ENCODE measurements at regions not wholly inside any gene's neighbourhood (a gene's known extent, or its start where the extent isn't known, plus 50 kb on each side); places are given as distances from the start of the nearest gene placed in this dataset.

DNA sequence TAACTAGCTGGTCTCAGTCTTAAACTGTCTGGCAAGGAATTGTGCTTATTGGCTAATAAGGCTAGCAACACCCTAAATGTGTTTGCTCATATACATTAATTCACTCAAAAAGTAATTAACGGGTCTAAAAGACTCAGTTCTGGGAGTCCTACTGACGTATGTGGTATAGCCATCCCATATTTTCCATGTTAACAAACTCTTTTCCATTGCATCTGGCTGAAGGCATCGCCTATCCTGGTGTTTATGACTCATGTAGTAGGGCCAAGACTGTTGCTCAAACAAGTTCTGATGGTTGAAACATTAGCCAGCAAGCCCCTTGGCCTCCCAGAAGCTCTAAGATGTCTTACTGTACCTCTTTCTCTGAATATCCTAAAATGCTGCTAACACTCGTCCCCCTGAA, 98.5 kb downstream of the PHLDA1 start:
- Mint-ChIP-seq H3K4me1 (ENCODE audit: low read depth) (peaks cover 3% of the 10 kb centered on the region), H3K36me3 (ENCODE audit: low read depth) (peaks cover 5% of the 10 kb centered on the region), H3K27ac (peak overlapping the region; percentile 91), H3K27me3 (peaks cover 14% of the 10 kb centered on the region), H3K4me3 (peak overlapping the region; percentile 4), H3K9me3 (peaks cover 3% of the 10 kb centered on the region)

DNA sequence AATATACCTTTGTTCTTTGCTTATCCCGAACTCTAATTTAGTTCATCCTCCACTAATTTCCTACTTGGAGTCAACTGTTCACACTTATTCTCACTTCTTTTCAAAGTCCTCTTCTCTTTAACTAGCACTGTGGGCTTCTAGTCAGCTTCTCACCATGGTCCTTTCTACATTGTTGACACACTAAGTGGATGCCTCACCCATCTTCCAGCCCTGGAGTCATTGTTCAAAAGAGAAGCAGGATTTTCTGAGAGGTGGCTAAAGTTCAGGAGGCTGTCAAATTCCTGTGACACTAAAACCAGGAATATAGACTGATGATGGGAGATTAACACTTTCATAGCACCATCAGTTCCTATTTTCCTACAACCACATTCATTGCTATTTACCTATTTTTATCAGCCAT, 99.3 kb downstream of the PHLDA1 start:
- Mint-ChIP-seq H3K4me3 (no peak overlapping the region), H3K4me1 (ENCODE audit: low read depth) (peaks cover 3% of the 10 kb centered on the region), H3K27me3 (peaks cover 14% of the 10 kb centered on the region), H3K36me3 (ENCODE audit: low read depth) (peaks cover 9% of the 10 kb centered on the region), H3K27ac (peak overlapping the region; percentile 64), H3K9me3 (peaks cover 3% of the 10 kb centered on the region)

GRCh38 chr12:75923964-75924666, 107.5 kb downstream of the PHLDA1 start:
- H3K27me3 Mint-ChIP-seq, result peaks cover 4% of the 10 kb centered on the region
- H3K27ac Mint-ChIP-seq, result no peak overlapping the region
- peaks cover 13% of the 10 kb centered on the region for H3K4me1 Mint-ChIP-seq (ENCODE audit: low read depth)
- peaks cover 23% of the 10 kb centered on the region for H3K36me3 Mint-ChIP-seq (ENCODE audit: low read depth)
- no peak overlapping the region for H3K4me3 Mint-ChIP-seq
- H3K9me3 Mint-ChIP-seq, result peaks cover 24% of the 10 kb centered on the region

DNA sequence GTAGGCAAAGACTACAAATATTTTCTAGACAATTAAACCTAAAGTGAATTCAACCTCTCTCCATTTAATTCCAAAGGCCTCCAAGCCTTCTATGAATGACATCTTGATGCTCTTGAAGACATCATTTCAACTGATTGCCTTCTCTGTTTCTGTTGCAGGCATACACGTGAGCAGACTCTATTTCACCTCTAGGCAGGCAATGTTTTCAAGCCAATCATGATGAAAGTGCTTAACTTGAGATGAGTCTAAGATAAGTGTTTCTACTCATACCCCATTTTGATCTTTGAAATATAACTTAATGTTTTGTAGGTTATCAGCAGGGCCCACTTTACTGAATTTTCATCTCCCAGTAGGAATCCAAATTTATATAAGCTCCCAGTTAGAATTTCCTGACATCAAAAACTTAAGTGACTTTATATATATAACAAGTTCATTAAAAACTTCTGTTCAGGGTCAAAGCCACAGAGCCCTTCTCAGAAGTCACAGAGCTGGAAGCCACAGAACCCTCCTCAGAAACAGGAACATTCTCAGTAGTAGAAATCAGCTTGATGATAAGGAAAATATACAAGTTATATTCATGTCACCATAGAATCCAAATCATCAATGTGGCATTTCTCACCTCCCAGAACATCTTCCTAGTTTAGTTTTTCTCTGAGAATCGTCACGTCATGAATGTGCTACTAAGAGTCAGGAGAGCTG, 108.5 kb downstream of the PHLDA1 start:
- Mint-ChIP-seq H3K9me3 (peaks cover 24% of the 10 kb centered on the region), H3K4me1 (ENCODE audit: low read depth) (peaks cover 15% of the 10 kb centered on the region), H3K27me3 (peaks cover 4% of the 10 kb centered on the region), H3K4me3 (no peak overlapping the region), H3K27ac (peak overlapping the region; percentile 59), H3K36me3 (ENCODE audit: low read depth) (peaks cover 23% of the 10 kb centered on the region)

DNA sequence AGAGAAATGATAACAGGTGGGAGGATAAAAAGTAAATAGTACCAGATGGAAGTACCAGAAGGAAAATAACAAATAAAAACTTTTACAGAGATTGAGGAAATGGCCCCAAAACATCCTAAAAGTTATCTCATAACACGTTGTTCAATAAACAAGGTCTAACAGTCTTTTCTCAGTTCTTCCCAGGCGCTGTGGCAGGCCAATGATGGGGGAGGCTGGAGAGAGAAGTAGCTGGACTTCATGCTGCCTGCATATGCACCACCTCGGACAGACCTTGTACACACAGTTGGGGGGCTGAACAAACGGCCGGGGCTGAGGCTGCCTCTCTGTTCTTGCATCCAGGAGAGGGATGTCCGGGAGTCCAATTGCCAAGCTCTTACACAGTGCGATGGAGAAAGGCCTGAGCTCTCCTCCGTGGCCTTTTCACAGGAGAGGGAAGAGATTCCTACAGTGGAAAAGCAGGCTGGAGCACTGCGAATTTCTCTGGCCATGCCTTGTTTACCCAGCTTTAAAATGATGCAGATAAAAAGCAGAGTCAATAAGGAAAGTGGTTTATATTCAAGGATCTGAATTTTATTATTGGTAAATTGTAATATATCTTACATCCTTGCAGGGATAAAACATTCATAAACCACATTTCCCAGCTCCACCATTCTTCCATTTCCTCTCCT, 109.8 kb downstream of the PHLDA1 start:
- peaks cover 17% of the 10 kb centered on the region for H3K36me3 Mint-ChIP-seq (ENCODE audit: low read depth)
- peaks cover 24% of the 10 kb centered on the region for H3K9me3 Mint-ChIP-seq
- H3K4me1 Mint-ChIP-seq (ENCODE audit: low read depth), result peaks cover 28% of the 10 kb centered on the region
- H3K27ac Mint-ChIP-seq, result no peak overlapping the region
- H3K4me3 Mint-ChIP-seq, result no peak overlapping the region
- H3K27me3 Mint-ChIP-seq, result peaks cover 4% of the 10 kb centered on the region

DNA sequence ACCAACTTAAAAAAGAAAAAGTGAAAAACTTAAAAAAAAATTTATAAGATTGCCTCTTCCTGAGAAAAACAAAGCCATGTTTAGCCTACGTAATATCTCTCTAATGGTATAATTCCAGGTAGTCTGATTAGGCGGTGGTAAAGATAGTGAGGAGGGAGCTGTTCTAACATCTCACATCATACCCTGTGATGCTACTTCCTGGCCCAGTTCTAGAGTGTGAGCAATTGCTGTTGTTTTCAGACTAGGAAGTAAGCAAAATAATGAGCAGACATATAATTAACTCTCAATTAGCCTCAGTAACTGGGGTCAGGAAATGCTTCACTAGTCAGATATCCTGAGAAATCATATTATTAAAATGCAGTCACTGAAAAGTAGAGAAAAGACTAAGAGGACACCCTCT, 113.9 kb downstream of the PHLDA1 start:
- Mint-ChIP-seq H3K9me3 (peaks cover 2% of the 10 kb centered on the region), H3K27me3 (peaks cover 4% of the 10 kb centered on the region), H3K27ac (no peak overlapping the region), H3K4me1 (ENCODE audit: low read depth) (peaks cover 53% of the 10 kb centered on the region), H3K36me3 (ENCODE audit: low read depth) (no peaks in the 10 kb centered on the region), H3K4me3 (no peak overlapping the region)

DNA sequence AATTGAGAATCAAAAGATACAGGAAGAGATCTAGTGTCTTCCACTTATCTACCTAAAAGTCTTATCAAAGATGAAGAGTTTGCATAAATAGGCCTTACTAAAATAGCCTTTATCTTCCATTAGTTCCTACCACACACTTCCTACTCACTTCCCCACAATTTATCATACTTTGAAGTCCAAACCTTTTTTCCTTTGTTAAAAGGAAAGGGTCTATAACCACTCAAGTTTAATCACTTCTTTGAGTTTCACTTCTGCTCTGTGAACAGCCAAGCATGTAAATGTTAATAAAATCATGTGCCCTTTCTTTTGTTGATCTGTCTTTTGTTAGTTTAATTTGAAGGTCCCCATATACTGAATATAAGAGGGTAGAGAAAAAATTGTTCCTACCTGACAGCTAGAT, 114.5 kb downstream of the PHLDA1 start:
- H3K4me1 Mint-ChIP-seq (ENCODE audit: low read depth), result peaks cover 52% of the 10 kb centered on the region
- H3K9me3 Mint-ChIP-seq, result no peaks in the 10 kb centered on the region
- peak overlapping the region; percentile 75 for H3K27ac Mint-ChIP-seq
- H3K4me3 Mint-ChIP-seq, result peak overlapping the region; percentile 14
- H3K36me3 Mint-ChIP-seq (ENCODE audit: low read depth), result no peaks in the 10 kb centered on the region
- H3K27me3 Mint-ChIP-seq, result peaks cover 4% of the 10 kb centered on the region

DNA sequence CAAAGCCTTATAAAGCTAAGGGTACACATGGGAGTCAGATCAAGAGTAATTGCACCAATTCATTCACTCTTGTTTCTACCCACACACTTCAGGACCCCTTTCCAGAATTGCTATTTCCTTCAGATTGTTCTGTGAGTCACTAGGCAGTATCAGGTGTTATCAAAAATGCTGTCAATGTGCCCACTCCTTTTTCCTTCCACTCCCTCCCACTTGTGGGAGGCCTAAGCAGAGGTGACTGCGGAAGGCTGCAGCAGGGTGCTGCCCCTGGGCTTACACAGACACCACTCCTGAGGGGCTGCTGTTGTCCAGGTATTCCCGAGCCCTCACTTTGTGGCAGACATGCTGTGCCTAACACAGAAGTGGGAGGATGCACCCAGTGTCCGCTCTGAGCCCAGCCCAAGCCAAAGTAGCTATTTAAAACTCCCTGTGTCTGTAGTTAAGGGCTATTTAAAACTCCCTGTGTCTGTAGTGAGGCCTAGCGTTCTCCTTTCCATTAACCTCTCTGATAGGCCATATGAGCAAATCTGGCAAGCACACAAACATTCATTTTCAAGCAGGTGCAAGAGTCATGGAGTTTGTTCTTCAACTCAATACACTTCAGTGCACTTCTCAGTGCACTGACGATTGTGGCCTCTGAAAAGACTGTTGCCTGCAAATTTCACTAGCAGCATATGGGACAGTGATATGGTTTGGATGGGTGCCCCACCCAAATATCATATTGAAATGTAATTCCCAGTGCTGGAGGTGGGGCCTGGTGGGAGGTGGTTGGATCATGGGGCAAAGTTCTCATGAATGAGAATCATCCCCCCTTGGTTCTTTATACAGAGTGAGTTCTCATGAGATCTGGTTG, 117.8 kb downstream of the PHLDA1 start:
- H3K27ac Mint-ChIP-seq, result peak overlapping the region; percentile 92
- peak overlapping the region; percentile 27 for H3K4me3 Mint-ChIP-seq
- no peaks in the 10 kb centered on the region for H3K9me3 Mint-ChIP-seq
- H3K27me3 Mint-ChIP-seq, result no peaks in the 10 kb centered on the region
- H3K36me3 Mint-ChIP-seq (ENCODE audit: low read depth), result no peaks in the 10 kb centered on the region
- peaks cover 56% of the 10 kb centered on the region for H3K4me1 Mint-ChIP-seq (ENCODE audit: low read depth)

DNA sequence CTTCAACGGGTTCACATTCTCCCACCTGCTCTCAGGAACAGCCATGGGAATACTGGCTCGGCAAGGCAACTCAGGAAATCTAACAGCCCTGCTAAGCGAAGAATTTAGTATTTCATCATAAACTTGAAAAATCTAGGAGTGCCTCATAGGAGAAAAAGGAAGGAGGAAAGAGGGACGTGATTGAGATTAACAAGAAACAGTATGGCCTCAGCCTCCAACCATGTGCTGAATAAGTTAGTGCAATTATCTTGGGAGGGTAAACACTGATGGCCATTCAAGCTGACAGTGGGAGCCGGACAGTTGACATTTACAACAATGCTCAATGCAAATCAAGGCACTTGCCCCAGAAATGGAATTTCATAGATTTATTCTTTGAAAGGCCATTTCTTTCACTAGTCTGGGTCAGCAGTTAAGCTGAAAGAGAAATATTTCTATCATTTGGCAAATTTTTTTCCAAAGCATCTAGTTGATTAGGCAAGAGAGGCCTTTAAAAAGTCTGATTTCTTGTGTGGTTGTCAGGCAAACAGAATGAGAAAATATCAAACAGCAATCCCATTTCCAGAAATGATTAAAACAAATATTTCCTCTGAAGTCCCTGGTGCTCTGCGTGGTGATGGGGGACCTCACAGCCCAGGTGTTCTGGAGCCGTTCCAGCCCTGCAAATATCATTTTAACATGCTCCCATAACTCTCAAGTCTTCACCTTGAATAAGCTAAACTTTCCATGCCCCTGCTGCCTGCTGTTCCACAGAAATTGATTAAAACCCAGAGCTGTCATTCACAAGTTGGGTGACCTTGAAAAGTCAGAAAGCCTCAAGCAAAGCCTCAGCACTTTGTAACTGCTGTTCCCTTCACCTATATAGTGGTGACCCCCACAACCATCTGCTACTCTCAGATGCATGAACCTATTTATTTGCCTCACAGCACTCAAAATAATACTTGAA, 121.6 kb downstream of the PHLDA1 start:
- peaks cover 29% of the 10 kb centered on the region for H3K4me1 Mint-ChIP-seq (ENCODE audit: low read depth)

DNA sequence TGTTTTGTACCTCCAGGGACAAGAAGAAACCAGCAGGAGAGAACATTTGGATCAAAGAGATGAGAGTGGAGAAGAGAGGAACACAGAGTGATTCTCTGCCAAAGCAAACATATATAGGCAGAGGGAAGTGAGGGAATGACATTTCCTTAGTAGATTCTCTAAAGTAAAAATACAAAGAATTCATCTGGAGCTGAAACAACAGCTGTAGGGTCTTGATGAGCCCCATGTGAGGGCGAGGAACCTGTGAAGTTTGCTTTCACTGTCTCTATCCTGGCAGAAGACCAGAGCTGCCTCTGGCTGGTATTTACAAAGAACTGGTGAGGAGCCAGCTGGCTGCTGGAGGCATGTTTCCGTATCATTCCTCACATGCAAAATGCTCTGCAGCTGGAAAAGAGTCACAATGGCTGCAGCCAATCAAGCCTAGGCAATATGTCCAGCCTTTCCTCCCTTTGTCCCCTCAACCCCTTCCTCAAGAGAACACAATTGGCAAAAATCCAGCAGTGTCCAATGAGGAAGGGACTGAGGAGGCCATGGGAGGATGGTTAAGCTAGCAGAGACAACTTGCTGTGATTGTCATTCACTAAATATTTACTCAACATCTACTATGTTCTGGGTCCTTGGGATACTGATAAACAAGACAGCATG, 122.5 kb downstream of the PHLDA1 start:
- Mint-ChIP-seq H3K36me3 (ENCODE audit: low read depth) (no peaks in the 10 kb centered on the region), H3K27me3 (peaks cover 6% of the 10 kb centered on the region), H3K27ac (no peak overlapping the region), H3K9me3 (no peaks in the 10 kb centered on the region), H3K4me1 (ENCODE audit: low read depth) (peaks cover 20% of the 10 kb centered on the region), H3K4me3 (no peak overlapping the region)

More for the DNA sequence above, 121.6 kb downstream of the PHLDA1 start:
- Mint-ChIP-seq H3K27me3 (peaks cover 6% of the 10 kb centered on the region), H3K4me3 (no peak overlapping the region), H3K27ac (no peak overlapping the region), H3K9me3 (no peaks in the 10 kb centered on the region), H3K36me3 (ENCODE audit: low read depth) (no peaks in the 10 kb centered on the region)

GRCh38 chr12:75905922-75906321, 125.7 kb downstream of the PHLDA1 start:
- H3K27me3 Mint-ChIP-seq, result peaks cover 16% of the 10 kb centered on the region
- no peaks in the 10 kb centered on the region for H3K9me3 Mint-ChIP-seq
- no peaks in the 10 kb centered on the region for H3K36me3 Mint-ChIP-seq (ENCODE audit: low read depth)
- H3K4me3 Mint-ChIP-seq, result no peak overlapping the region
- no peak overlapping the region for H3K27ac Mint-ChIP-seq
- H3K4me1 Mint-ChIP-seq (ENCODE audit: low read depth), result peaks cover 5% of the 10 kb centered on the region

GRCh38 chr12:75900781-75901254, 130.8 kb downstream of the PHLDA1 start:
- Mint-ChIP-seq H3K27ac (no peak overlapping the region), H3K4me3 (no peak overlapping the region), H3K27me3 (peaks cover 33% of the 10 kb centered on the region), H3K9me3 (no peaks in the 10 kb centered on the region), H3K36me3 (ENCODE audit: low read depth) (no peaks in the 10 kb centered on the region), H3K4me1 (ENCODE audit: low read depth) (no peaks in the 10 kb centered on the region)

- Mint-ChIP-seq H3K36me3 (ENCODE audit: low read depth) (no peaks in the 10 kb centered on the region), H3K4me3 (no peak overlapping the region), H3K4me1 (ENCODE audit: low read depth) (no peaks in the 10 kb centered on the region), H3K9me3 (no peaks in the 10 kb centered on the region), H3K27me3 (peaks cover 38% of the 10 kb centered on the region), H3K27ac (no peak overlapping the region)
Measured at GRCh38 chr12:75900226-75900625, 131.3 kb downstream of the PHLDA1 start.

Measured in stimulated activated naive CD8-positive, alpha-beta T cell treated with anti-CD3 and anti-CD28 coated beads, Interleukin-15, Interleukin-2, amounts not matched to agents 100 ng/mL and 50 ng/mL, for 24 hours (primary cell).